ENCODE measurements at regions not wholly inside any gene's neighbourhood (a gene's known extent, or its start where the extent isn't known, plus 50 kb on each side); places are given as distances from the start of the nearest gene placed in this dataset.

- TF ChIP-seq, protein P1, sequence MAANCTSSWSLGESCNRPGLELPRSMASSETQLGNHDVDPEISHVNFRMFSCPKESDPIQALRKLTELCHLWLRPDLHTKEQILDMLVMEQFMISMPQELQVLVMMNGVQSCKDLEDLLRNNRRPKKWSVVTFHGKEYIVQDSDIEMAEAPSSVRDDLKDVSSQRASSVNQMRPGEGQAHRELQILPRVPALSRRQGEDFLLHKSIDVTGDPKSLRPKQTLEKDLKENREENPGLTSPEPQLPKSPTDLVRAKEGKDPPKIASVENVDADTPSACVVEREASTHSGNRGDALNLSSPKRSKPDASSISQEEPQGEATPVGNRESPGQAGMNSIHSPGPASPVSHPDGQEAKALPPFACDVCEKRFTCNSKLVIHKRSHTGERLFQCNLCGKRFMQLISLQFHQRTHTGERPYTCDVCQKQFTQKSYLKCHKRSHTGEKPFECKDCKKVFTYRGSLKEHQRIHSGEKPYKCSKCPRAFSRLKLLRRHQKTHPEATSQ (CRISPR knock-in tag; IDR thresholded peaks at IDR 0.05; ENCODE audit: borderline replicate concordance), result no peak
- TF ChIP-seq ELF4 (CRISPR knock-in tag; IDR thresholded peaks at IDR 0.05; ENCODE audit: borderline replicate concordance) (no peak), SMAD1 (CRISPR knock-in tag; IDR thresholded peaks at IDR 0.05; ENCODE audit: borderline replicate concordance, low read depth) (no peak), ZNF101 (CRISPR knock-in tag; IDR thresholded peaks at IDR 0.05; ENCODE audit: borderline replicate concordance, low read depth) (no peak), ZNF777 (CRISPR knock-in tag; IDR thresholded peaks at IDR 0.05) (no peak), ZNF383 (CRISPR knock-in tag; IDR thresholded peaks at IDR 0.05; ENCODE audit: borderline replicate concordance) (no peak), ASH2L (IDR thresholded peaks at IDR 0.05; ENCODE audit: insufficient read length, low read depth, low read length) (no peak), ATM (IDR thresholded peaks at IDR 0.05; ENCODE audit: borderline replicate concordance) (no peak), FLYWCH1 (CRISPR knock-in tag; IDR thresholded peaks at IDR 0.05) (no peak), POLR2AphosphoS5 (IDR thresholded peaks at IDR 0.05; ENCODE audit: low read depth, low read length) (no peak), NCOR1 (IDR thresholded peaks at IDR 0.05; ENCODE audit: borderline replicate concordance, low read length) (0 out of 2 replicates have a peak, but pooled peaks have one; percentile 26), DR1 (CRISPR knock-in tag; IDR thresholded peaks at IDR 0.05) (no peak), MED13 (CRISPR knock-in tag; IDR thresholded peaks at IDR 0.05) (no peak), MAFF (IDR thresholded peaks at IDR 0.05; ENCODE audit: low read depth, low read length) (peak; percentile 22; the same call in 1 of the 2 replicates), CTCF (CRISPR knock-in tag; IDR thresholded peaks at IDR 0.05) (peak; percentile 28; the same call in 1 of the 2 replicates), STAG1 (CRISPR knock-in tag; IDR thresholded peaks at IDR 0.05) (0 out of 2 replicates have a peak, but pooled peaks have one; percentile 5), CEBPG (CRISPR knock-in tag; IDR thresholded peaks at IDR 0.05) (0 out of 2 replicates have a peak, but pooled peaks have one; percentile 3), SMAD9 (CRISPR knock-in tag; IDR thresholded peaks at IDR 0.05) (no peak), ZNF746 (CRISPR knock-in tag; IDR thresholded peaks at IDR 0.05) (no peak), GPBP1L1 (CRISPR knock-in tag; IDR thresholded peaks at IDR 0.05) (no peak), FOXA3 (CRISPR knock-in tag; IDR thresholded peaks at IDR 0.05) (0 out of 2 replicates have a peak, but pooled peaks have one; percentile 18), ZBTB21 (CRISPR knock-in tag; IDR thresholded peaks at IDR 0.05) (peak; percentile 60; the same call in 1 of the 2 replicates), HNF4G (IDR thresholded peaks at IDR 0.05; ENCODE audit: borderline replicate concordance, low read depth, low read length) (peak; percentile 45; the same call in 1 of the 2 replicates), HNF4G (CRISPR knock-in tag; IDR thresholded peaks at IDR 0.05; ENCODE audit: borderline replicate concordance, low read depth) (no peak)
- TF ChIP-seq, protein P2, sequence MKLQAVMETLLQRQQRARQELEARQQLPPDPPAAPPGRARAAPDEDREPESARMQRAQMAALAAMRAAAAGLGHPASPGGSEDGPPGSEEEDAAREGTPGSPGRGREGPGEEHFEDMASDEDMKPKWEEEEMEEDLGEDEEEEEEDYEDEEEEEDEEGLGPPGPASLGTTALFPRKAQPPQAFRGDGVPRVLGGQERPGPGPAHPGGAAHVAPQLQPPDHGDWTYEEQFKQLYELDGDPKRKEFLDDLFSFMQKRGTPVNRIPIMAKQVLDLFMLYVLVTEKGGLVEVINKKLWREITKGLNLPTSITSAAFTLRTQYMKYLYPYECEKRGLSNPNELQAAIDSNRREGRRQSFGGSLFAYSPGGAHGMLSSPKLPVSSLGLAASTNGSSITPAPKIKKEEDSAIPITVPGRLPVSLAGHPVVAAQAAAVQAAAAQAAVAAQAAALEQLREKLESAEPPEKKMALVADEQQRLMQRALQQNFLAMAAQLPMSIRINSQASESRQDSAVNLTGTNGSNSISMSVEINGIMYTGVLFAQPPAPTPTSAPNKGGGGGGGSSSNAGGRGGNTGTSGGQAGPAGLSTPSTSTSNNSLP (IDR thresholded peaks at IDR 0.05; ENCODE audit: low read depth, low read length), result 0 out of 2 replicates have a peak, but pooled peaks have one; percentile 18
Measured at GRCh38 chr5:142482207-142482606, 157.4 kb upstream of the SPRY4 start (continued).
